ENCODE measurements at regions not wholly inside any gene's neighbourhood (a gene's known extent, or its start where the extent isn't known, plus 50 kb on each side); places are given as distances from the start of the nearest gene placed in this dataset.

GRCh38 chr1:58209575-58209974, 337.0 kb downstream of the OMA1 start:
- no peak for TF ChIP-seq POLR2A (IDR thresholded peaks at IDR 0.05; ENCODE audit: low read depth, low read length)
- no peak for TF ChIP-seq POLR2AphosphoS5 (IDR thresholded peaks at IDR 0.05; ENCODE audit: low read depth, low read length)
- no peak for TF ChIP-seq TAF1 (IDR thresholded peaks at IDR 0.05; ENCODE audit: low read depth, low read length)
- TF ChIP-seq SPI1 (IDR thresholded peaks at IDR 0.05; ENCODE audit: low read depth, low read length) = no peak
- TF ChIP-seq POU2F2 (IDR thresholded peaks at IDR 0.05; ENCODE audit: low read depth, low read length) = no peak
- TF ChIP-seq PAX5 (IDR thresholded peaks at IDR 0.05; ENCODE audit: insufficient read depth, low read length, severe bottlenecking) = no peak
